ENCODE measurements at regions not wholly inside any gene's neighbourhood (a gene's known extent, or its start where the extent isn't known, plus 50 kb on each side); places are given as distances from the start of the nearest gene placed in this dataset.
"Not testable (repeated sequence)": the region's sequence is repeated elsewhere in the genome, so short reads cannot be mapped to it uniquely, and the experiment has no call there.

DNA sequence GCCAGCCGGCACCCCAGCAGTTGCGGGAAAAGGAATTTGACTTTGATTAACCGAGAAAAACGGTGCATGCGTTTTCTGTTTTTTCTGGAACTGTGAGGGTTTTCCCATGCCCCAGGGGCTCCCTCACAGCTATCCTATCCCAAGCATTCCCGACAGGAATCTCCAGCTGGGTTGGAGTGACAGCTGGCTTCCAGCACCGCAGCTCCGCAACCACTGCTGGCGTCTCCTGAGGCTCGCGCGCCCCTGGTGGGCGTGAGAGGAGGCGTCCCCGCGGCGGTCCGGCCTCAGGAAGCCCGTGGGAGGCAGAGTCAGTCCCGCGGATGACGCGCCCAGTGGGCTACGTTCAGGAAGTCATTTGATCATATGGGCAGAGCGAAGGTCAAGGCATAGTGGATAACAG, 623.2 kb downstream of the SPATA31A6 start:
- intact Hi-C loops (cut with micrococcal nuclease); CTCF ChIA-PET; H3K27me3 Mint-ChIP-seq; DNase-seq; H3K4me1 Mint-ChIP-seq (ENCODE audit: low read depth); H3K36me3 Mint-ChIP-seq; H3K9me3 Mint-ChIP-seq; POLR2A ChIA-PET; H3K4me3 Mint-ChIP-seq; H3K27ac Mint-ChIP-seq: not testable (repeated sequence)

DNA sequence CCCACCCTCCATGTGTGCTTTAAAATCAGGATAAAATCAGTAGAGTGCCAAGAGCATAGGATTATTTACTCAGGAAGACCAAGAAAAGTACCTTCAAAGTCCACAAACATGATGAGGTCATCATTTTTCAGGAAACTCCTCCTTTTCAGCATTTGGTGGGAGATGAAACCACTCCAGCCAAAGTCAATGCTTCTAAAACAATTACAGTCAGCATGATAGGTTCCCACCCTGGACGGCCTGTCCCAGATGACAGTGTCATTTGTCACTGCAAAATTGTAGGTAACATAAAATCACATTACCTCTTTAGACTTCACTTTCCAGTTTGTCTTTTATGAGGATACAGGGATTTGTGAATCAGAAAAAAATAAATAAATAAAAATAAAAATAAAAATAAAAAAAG, 638.0 kb downstream of the SPATA31A6 start:
- intact Hi-C loops (cut with micrococcal nuclease); POLR2A ChIA-PET; H3K4me1 Mint-ChIP-seq (ENCODE audit: low read depth); CTCF ChIA-PET; H3K27ac Mint-ChIP-seq; H3K27me3 Mint-ChIP-seq; H3K36me3 Mint-ChIP-seq; H3K9me3 Mint-ChIP-seq; H3K4me3 Mint-ChIP-seq; DNase-seq: not testable (repeated sequence)

DNA sequence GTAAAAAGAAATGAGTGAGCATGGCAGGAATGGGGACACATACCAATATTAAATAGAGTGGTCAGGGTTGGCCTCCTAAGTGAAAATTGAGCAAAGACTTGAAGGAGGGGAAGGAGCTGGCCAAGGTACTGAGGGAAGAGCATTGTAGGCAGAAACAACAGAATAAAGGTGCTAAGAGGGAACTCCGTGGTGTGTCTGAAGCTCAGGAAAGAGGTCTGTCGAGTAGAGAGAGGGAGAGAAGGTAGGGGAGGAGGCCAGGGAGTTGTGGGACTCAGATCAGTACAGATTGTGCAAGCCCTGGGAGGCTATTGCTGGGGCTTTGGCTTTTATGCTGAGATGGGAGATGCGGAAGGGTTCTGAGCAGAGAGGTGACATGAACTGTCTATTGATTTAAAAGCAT, 664.7 kb downstream of the SPATA31A6 start:
- H3K4me1 Mint-ChIP-seq (ENCODE audit: low read depth); intact Hi-C loops (cut with micrococcal nuclease); H3K27ac Mint-ChIP-seq; CTCF ChIA-PET; H3K9me3 Mint-ChIP-seq; DNase-seq; H3K27me3 Mint-ChIP-seq; H3K4me3 Mint-ChIP-seq; H3K36me3 Mint-ChIP-seq; POLR2A ChIA-PET: not testable (repeated sequence)

DNA sequence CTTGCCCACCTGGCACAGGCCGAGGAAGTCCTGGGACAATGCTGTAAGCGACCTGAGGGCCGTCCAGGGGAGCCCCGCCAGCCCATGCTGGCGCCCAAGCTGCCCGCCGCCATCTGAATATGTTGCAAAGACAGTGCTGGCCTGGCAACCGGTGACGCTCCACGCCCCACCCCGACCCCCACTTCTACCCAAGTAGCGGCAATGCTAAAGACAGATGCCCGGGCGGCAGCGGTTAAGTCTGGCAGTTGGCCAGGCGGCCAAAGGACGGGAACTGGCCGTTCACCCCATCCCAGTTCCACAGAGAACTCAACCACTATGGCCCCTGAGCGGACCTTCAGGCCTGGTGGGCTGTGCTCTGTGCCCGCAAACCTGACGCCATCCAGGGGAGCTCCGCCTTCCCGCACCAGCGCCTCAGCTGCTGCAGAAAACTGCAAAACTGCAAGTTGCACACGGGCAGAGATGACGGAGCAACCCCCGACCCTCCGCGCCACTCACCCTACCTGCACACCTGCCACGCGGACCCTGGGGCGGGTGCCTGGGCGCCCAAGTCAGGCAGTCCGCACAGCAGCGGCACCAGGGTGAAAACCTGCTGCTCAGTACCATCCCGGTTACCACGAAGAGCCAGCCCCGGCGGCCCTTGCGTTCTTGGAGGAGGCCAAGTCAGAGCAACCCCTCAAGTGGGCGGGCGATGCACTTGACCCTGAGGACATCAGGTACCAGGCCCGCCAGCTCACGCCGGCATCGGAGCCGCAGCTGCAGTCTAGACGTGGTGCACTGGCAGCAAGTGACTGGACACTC, 667.6 kb downstream of the SPATA31A6 start:
- H3K27me3 Mint-ChIP-seq; H3K4me1 Mint-ChIP-seq (ENCODE audit: low read depth); H3K27ac Mint-ChIP-seq; H3K4me3 Mint-ChIP-seq; H3K36me3 Mint-ChIP-seq; DNase-seq; intact Hi-C loops (cut with micrococcal nuclease); CTCF ChIA-PET; POLR2A ChIA-PET; H3K9me3 Mint-ChIP-seq: not testable (repeated sequence)

DNA sequence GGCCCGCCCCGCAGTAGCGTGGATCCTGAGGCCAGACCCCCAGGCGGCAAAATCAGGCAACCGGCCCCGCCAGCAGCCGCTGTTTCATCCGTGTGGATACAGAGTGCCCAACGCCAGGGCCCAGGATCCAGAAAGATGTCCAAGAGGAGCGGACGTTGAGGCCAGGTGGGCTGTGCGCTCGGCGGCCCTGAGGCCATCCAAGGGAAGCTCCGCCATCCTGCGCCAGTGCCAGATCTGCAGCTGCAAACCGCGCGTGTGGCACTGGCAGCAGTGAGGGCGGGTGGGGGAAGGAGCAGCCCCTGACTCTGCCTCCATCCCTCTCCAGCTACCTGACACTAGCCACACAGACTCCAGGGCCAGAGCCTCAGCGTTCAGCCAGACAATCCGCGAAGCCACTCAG, 668.2 kb downstream of the SPATA31A6 start:
- intact Hi-C loops (cut with micrococcal nuclease); H3K9me3 Mint-ChIP-seq; H3K36me3 Mint-ChIP-seq; POLR2A ChIA-PET; H3K4me1 Mint-ChIP-seq (ENCODE audit: low read depth); H3K27me3 Mint-ChIP-seq; H3K27ac Mint-ChIP-seq; CTCF ChIA-PET; H3K4me3 Mint-ChIP-seq; DNase-seq: not testable (repeated sequence)

DNA sequence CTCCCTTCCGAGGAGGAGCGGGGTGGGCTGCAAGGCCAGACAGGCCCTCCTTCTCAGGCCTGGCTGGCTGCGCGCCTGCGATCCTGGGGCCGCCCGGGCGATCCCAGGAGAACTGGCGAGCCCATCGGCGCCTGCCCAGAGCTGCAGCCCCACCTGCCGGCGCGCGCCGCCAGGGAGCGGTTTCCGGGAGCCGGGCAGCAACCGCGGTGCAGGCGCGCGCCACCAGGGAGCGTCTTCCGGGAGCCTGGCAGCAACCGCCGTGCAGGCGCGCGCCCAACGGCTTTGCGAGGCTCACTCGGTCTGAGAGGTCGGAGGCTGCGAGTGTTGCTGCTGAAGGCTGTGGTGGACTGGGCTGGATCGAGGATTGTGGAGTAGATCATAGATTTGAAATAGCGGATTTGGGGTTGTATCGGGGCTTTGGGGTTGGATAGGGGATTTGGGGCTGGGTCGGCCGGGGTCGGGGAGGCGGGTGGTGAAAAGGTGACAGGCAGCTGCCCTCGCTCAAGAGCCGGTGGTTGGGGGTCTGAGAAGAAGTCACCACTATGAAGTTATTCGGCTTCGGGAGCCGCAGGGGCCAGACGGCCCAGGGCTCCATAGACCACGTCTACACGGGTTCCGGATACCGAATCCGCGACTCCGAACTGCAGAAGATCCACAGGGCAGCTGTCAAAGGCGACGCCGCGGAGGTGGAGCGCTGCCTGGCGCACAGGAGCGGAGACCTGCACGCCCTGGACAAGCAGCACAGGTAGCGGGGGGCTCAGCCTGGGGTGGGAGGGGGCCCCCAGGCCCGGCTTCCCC, 668.9 kb downstream of the SPATA31A6 start:
- intact Hi-C loops (cut with micrococcal nuclease); H3K36me3 Mint-ChIP-seq; H3K27ac Mint-ChIP-seq; H3K4me1 Mint-ChIP-seq (ENCODE audit: low read depth); H3K9me3 Mint-ChIP-seq; H3K27me3 Mint-ChIP-seq; POLR2A ChIA-PET; CTCF ChIA-PET; H3K4me3 Mint-ChIP-seq: not testable (repeated sequence)
- peak; percentile 13 for DNase-seq

DNA sequence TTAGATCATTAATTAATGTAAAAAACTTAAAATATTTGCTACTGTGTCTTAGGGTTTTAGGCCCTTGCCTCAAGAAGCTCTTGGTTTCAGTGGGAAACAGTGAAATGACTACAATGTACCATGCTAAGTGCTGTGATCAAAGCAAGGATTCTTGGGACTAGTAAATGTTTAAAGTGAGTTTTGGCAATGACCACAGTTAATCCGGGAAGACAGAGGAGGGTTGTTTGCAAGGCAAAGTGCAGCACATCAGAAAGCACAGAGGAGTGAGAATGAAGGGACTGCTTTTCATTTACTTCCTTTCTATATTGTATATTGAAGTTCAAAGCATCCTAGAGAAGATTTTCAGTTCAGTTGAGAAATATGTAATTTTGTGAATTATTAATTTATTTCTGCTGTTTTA, 676.7 kb downstream of the SPATA31A6 start:
- H3K4me3 Mint-ChIP-seq; intact Hi-C loops (cut with micrococcal nuclease); H3K27ac Mint-ChIP-seq; H3K9me3 Mint-ChIP-seq; CTCF ChIA-PET; DNase-seq; H3K36me3 Mint-ChIP-seq; POLR2A ChIA-PET; H3K27me3 Mint-ChIP-seq; H3K4me1 Mint-ChIP-seq (ENCODE audit: low read depth): not testable (repeated sequence)

DNA sequence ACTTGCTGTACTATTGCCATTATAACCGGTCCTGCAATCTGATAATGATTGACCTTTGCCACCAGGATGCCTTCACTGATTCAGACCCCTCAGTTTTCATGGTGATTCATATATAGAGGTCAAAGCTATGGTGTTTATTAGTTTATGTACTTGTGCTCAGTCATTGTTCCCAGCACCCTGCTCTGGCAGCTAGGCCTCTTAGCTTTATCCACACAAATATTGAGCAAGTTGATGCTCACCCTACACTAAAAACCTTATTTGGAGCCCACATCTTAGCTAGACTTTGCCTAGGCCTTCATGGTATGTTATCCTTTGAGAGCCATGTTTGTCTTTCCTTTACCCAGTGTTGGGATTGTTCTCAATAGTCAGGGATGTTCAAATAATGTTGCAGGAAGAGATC, 679.0 kb downstream of the SPATA31A6 start:
- POLR2A ChIA-PET; H3K27ac Mint-ChIP-seq; intact Hi-C loops (cut with micrococcal nuclease); H3K9me3 Mint-ChIP-seq; H3K4me3 Mint-ChIP-seq; DNase-seq; H3K4me1 Mint-ChIP-seq (ENCODE audit: low read depth); H3K27me3 Mint-ChIP-seq; H3K36me3 Mint-ChIP-seq; CTCF ChIA-PET: not testable (repeated sequence)

Data from activated CD4-positive, alpha-beta memory T cell treated with anti-CD3 and anti-CD28 coated beads for 36 hours (primary cell).